ENCODE measurements at regions not wholly inside any gene's neighbourhood (a gene's known extent, or its start where the extent isn't known, plus 50 kb on each side); places are given as distances from the start of the nearest gene placed in this dataset.

DNA sequence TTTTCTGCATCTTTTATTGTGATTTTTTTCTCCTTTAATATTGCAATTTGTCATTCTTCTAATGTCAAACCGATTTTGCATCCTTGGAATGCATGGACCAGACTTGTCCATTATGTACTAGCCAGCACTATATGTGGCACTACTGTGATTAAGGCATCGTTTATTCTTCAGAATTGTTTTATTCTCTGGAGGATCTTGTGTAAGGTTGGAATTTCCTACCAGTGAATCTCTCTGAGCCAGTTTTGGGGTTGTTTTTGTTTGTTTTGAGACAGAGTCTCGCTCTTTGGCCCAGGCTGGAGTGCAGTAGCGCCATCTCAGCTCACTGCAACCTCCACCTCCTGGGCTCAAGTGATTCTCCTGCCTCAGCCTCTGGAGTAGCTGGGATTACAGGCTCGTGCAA is 58.5 kb downstream of the IGLL5 start:
- no peak for TF ChIP-seq JUND (IDR thresholded peaks at IDR 0.05; ENCODE audit: low read depth)
- in situ Hi-C loops (cut with HindIII; ENCODE audit: low pct_unique_long_range_greater_than_20kb, low sequenced_read_pairs): no loop called here
- no peak for DNase-seq (ENCODE audit: low read depth in 1 of 2, low spot score in 1 of 2)

DNA sequence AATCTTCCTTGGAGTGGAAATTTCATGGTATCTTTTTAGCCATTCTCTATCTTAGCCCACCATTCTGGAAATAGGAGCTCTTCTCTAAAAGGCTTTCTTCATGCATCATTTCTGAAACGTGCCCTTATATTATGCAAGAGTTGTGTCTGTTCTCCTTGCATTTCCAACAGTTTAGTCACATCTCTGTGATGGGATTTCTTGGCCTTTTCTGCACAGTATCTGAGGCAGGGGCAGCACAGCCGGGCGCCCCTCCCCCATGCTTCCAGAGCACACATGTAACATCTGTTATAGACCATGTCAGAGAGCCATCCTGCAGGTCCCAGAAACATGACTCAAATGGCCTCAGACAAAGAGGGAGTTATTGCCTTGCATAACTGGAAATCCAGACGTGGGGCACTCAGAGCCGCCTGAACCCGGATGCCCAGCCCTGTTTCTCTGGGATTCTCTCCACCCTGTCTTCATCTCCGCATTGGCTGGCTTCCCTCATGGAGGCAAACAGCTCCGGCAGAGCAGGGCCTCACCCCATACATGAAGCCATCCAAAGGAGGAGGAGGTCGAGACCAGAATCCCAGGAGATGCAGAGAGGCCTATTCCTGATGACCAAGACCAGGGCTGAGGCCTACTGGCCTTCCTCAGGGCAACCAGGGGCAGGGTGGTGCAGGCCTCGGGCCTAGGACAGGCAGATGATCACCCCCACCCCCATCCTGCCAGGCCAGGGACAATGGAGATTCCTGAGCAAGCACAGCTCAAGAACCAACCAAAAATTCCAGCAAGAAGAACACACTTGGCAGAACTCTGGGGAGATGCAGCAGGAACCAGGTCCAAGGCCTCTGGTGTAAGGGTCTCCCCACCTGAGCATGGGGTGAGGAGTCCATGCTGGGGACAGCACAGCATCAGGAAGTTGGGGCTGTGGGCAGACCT is 61.3 kb downstream of the IGLL5 start:
- TF ChIP-seq JUND (IDR thresholded peaks at IDR 0.05; ENCODE audit: low read depth): no peak
- no peak for DNase-seq (ENCODE audit: low read depth in 1 of 2, low spot score in 1 of 2)
- in situ Hi-C loops (cut with HindIII; ENCODE audit: low pct_unique_long_range_greater_than_20kb, low sequenced_read_pairs): no loop called here

DNA sequence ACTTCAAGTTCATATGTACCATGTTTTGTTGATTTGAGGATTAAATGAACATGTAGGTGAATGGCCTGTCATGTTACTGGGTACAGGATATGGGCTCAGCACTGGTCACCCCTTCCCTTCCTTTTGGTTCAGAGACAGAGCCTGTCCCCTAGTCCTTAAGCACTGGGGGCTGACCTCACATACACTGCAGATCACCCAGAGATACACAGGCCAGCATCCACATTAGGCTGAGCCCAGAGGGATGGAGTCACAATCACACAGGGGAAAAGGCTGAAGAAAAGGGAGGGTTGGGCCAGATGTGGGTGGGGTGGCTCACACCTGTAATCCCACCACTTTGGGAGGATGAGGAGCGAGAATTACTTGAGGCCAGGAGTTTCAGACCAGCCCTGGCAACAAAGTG is 62.3 kb downstream of the IGLL5 start:
- in situ Hi-C loops (cut with HindIII; ENCODE audit: low pct_unique_long_range_greater_than_20kb, low sequenced_read_pairs): no loop called here
- no peak for TF ChIP-seq JUND (IDR thresholded peaks at IDR 0.05; ENCODE audit: low read depth)
- DNase-seq (ENCODE audit: low read depth in 1 of 2, low spot score in 1 of 2): no peak

- no peak for TF ChIP-seq JUND (IDR thresholded peaks at IDR 0.05; ENCODE audit: low read depth)
- in situ Hi-C loops (cut with HindIII; ENCODE audit: low pct_unique_long_range_greater_than_20kb, low sequenced_read_pairs): no loop called here
- DNase-seq (ENCODE audit: low read depth in 1 of 2, low spot score in 1 of 2): no peak
Measured at GRCh38 chr22:22951035-22951434, 63.4 kb downstream of the IGLL5 start.

DNA sequence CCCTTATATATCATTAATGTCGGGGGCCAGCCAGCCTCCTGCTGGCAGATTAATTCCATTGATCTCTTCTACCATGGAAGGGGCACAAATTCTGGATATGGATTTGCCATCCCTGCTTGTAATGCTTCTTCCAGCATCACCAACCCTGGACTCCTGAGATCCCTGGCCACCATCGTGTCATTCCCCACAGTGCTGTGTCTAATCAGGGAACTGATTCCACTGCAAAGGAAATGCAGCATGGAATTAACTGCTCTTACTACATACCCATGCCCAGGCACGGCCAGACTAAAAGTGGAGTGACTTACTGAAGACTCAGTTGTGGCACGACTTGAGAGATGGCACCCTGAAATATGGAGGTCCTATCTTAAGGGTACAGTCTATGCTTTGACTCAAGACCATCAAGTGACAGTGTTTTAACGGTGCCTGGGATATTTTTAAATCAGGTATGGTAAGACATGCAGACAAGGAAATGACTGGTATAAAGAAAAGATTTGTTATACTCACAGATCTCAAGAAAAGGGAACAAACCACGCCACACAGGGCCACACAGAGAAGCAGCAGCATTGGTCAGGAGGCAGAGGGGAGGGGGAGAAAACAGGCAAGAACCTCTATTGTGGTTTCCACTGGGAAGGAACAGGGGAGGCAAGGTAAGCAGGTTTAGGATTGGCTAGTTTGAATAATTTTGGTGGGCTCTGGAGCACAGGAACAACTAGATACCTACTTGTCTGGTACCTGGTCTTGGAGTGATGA is 65.1 kb downstream of the IGLL5 start:
- in situ Hi-C loops (cut with HindIII; ENCODE audit: low pct_unique_long_range_greater_than_20kb, low sequenced_read_pairs): no loop called here
- TF ChIP-seq JUND (IDR thresholded peaks at IDR 0.05; ENCODE audit: low read depth): no peak
- no peak for DNase-seq (ENCODE audit: low read depth in 1 of 2, low spot score in 1 of 2)

GRCh38 chr22:22953791-22954190 is 66.2 kb downstream of the IGLL5 start:
- no peak for TF ChIP-seq JUND (IDR thresholded peaks at IDR 0.05; ENCODE audit: low read depth)
- no peak for DNase-seq (ENCODE audit: low read depth in 1 of 2, low spot score in 1 of 2)
- in situ Hi-C loops (cut with HindIII; ENCODE audit: low pct_unique_long_range_greater_than_20kb, low sequenced_read_pairs): no loop called here

- in situ Hi-C loops (cut with HindIII; ENCODE audit: low pct_unique_long_range_greater_than_20kb, low sequenced_read_pairs): no loop called here
- DNase-seq (ENCODE audit: low read depth in 1 of 2, low spot score in 1 of 2): no peak
- TF ChIP-seq JUND (IDR thresholded peaks at IDR 0.05; ENCODE audit: low read depth): no peak
Measured at GRCh38 chr22:22954656-22955055, 67.0 kb downstream of the IGLL5 start.

DNA sequence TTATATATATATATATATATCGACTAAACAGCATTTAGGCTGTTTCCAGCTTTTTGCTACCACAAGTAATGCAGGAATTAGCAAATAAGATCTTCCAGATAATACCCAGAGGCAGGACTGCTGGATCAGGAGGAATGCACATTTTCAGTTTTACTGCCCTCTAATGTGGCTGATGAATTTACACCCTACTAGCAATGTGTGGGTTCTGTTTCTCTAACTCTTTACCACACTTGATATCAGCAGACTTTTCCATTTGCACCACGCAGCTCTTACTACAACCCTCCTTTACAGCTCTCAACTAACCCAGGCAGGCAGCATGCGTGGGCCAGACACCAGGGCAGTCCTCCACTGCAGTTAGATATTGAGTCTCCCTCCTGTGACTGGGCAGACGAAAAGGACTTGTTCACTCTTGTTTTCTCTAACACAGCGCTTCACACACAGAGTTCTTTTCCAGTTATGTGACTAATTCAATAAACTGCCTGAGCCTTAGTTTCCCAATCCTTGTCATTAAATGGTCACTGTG is 67.7 kb downstream of the IGLL5 start:
- in situ Hi-C loops (cut with HindIII; ENCODE audit: low pct_unique_long_range_greater_than_20kb, low sequenced_read_pairs): no loop called here
- TF ChIP-seq JUND (IDR thresholded peaks at IDR 0.05; ENCODE audit: low read depth): no peak
- DNase-seq (ENCODE audit: low read depth in 1 of 2, low spot score in 1 of 2): no peak

- peak; percentile 28 to 69 for DNase-seq (ENCODE audit: low read depth in 1 of 2, low spot score in 1 of 2)
- in situ Hi-C loops (cut with HindIII; ENCODE audit: low pct_unique_long_range_greater_than_20kb, low sequenced_read_pairs): no loop called here
- TF ChIP-seq JUND (IDR thresholded peaks at IDR 0.05; ENCODE audit: low read depth): no peak
Measured at GRCh38 chr22:22955866-22956535, 68.4 kb downstream of the IGLL5 start.

- TF ChIP-seq JUND (IDR thresholded peaks at IDR 0.05; ENCODE audit: low read depth): no peak
- DNase-seq (ENCODE audit: low read depth in 1 of 2, low spot score in 1 of 2): no peak
- in situ Hi-C loops (cut with HindIII; ENCODE audit: low pct_unique_long_range_greater_than_20kb, low sequenced_read_pairs): no loop called here
Measured at GRCh38 chr22:22957090-22957489, 69.5 kb downstream of the IGLL5 start.

GRCh38 chr22:22958621-22959020 is 71.0 kb downstream of the IGLL5 start:
- in situ Hi-C loops (cut with HindIII; ENCODE audit: low pct_unique_long_range_greater_than_20kb, low sequenced_read_pairs): no loop called here
- DNase-seq (ENCODE audit: low read depth in 1 of 2, low spot score in 1 of 2): no peak
- no peak for TF ChIP-seq JUND (IDR thresholded peaks at IDR 0.05; ENCODE audit: low read depth)

DNA sequence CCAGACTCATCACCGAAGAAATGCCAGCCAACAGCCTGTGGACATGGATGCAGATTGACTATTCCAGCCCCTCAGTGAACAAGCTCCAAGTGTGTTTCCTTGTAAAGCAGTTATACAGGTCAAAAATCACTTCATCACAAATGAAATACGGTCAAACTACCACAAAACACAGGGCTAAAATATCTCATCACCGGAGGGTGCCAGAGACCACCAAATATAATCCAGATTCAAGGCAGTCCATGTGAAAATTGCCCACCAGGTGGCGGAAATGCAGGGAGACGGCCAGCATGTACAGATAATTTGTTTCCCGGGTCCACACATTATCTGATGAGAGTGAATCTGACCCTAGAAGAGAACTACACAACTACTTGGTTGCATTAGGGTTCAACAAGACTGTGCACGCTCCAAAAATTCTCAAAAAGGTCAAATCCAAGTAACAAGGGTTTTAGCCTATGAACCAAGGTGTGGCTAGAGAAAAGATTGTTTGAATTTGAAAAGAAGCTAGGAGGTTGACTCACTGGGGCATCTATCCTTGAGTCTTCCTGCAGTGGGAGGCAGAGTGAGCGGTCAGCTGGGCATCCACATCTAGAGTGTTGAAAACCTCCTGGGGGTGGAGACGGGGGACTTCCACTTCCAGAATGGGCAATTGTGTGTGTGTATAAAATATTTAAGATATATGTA is 71.7 kb downstream of the IGLL5 start:
- no peak for TF ChIP-seq JUND (IDR thresholded peaks at IDR 0.05; ENCODE audit: low read depth)
- DNase-seq (ENCODE audit: low read depth in 1 of 2, low spot score in 1 of 2): peak in 1 of 2 experiments; percentile 76
- in situ Hi-C loops (cut with HindIII; ENCODE audit: low pct_unique_long_range_greater_than_20kb, low sequenced_read_pairs): no loop called here
